ENCODE measurements at regions not wholly inside any gene's neighbourhood (a gene's known extent, or its start where the extent isn't known, plus 50 kb on each side); places are given as distances from the start of the nearest gene placed in this dataset.

- TF ChIP-seq CTCF (IDR thresholded peaks at IDR 0.05) = no peak
- TF ChIP-seq POLR2A (IDR thresholded peaks at IDR 0.05) = no peak
- TF ChIP-seq POLR2AphosphoS5 (IDR thresholded peaks at IDR 0.05) = no peak
Observed at GRCh38 chr7:26467104-26467503, 175.4 kb downstream of the SNX10 start.

Measured in prostate gland (tissue), 2 donors.